Hypothalamus (tissue), 51 donors: ENCODE measurements at regions not wholly inside any gene's neighbourhood (a gene's known extent, or its start where the extent isn't known, plus 50 kb on each side); places are given as distances from the start of the nearest gene placed in this dataset.
A peak's percentile ranks its signal among the peaks of the same experiment; 100 is the strongest.

ENCODE experiments used
- DNase-seq, 51 donors: peaks; one replicate each; lab custom pipeline; 2025; lab: John Stamatoyannopoulos, UW

GRCh38 chr17:79457376-79457775, 153.5 kb downstream of the RBFOX3 start:
- no peak for DNase-seq

DNA sequence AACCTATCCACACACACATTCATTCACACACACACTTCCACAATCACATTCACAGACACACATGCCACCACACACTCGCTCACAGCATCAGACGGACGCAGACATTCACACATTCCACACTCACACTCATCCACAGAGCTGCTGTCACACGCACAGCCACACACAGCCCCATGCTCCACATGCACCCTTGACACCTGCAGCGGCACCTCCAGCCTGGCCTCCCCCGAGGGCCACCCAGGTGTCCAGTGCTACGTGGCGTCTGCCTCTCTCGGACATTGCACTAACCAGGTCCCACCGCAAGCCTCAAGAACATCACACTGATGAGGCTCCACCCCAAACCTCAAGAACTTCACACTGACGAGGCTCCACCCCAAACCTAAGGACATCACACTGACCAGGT, 155.2 kb downstream of the RBFOX3 start:
- DNase-seq, result no peak

DNA sequence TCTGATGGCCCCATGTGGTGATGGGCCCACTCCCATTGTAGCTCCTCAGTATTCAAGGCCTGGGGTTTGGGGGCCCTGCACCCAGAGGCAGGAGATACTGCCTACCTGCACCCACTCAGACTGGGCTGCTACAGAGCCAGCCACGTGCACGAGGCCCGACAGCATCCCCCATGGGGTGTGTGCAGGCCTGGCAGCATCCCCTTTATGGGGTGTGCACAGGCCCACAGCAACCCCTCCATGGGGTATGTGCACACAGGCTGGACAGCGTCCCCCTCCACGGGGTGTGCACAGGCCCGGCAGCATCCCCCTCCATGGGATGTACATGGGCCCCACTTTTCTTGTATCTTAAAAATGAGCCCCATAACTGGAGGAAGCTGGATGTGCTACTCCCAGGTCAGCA, 156.0 kb downstream of the RBFOX3 start:
- no peak for DNase-seq

GRCh38 chr17:79453481-79453880, 157.4 kb downstream of the RBFOX3 start:
- no peak for DNase-seq

DNA sequence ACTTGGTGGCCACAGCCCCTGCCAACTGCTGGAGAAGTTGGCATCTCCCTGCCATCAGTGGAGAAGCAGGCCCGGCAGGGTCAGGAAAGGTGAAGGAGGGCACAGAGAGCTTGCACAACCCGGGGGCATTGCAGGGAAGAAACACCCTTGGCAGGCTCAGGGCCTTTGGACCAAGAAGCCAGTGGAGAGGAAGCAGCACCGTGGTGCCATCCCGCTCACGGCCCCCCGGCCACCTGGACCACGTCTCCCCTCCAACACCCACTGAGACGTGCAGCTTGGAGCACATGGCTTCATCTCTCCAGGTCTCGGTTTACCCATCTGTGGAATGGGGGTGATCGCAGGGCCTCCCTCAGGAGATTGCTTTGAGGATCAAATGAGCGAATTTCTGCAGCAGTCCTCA, 158.1 kb downstream of the RBFOX3 start:
- no peak for DNase-seq

GRCh38 chr17:79451167-79451566, 159.7 kb downstream of the RBFOX3 start:
- no peak for DNase-seq

GRCh38 chr17:79446399-79447009, 164.3 kb downstream of the RBFOX3 start:
- peak in 1 of 51 donors; percentile 15 for DNase-seq

DNA sequence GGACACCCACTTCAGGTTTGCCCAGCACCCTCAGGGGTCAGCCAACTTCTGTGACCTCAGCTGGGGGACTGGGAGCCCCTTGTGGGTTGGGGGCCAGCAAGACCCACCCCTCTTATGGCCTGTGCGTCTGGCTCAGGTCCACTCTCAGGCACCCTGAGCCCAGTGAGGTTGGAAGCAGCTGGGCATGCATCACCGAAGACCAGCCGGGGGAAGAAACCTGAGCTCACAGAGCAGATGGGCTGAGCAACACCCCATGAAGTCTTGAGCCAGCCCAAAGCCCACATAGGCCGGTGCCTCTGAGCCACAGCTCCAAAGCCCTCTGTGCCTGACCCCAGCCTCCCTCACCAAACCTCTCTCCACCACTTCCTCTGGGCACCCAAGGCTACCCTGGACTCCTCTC, 166.7 kb downstream of the RBFOX3 start:
- DNase-seq, result no peak

DNA sequence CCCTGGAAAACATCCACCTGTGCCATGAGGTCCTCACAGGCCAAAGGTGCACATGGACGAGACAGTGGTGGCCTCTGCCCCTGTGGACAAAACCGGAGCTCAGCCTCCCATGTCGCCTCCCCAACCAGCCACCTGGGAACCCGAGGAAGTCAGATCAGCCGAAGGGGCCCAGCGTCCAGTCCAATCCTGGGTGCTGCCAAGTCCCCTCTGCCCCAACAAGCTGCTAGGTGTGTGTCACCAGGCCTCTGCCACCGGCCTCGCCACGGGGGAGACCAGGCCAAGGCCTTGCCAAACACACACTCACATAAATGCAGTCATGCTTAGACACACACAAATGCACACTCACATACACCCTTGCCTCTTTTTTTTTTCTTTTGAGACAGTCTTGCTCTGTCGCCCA, 167.8 kb downstream of the RBFOX3 start:
- DNase-seq, result no peak

GRCh38 chr17:79441356-79442160, 169.3 kb downstream of the RBFOX3 start:
- no peak for DNase-seq

GRCh38 chr17:79440251-79440650, 170.6 kb downstream of the RBFOX3 start:
- DNase-seq, result no peak

DNA sequence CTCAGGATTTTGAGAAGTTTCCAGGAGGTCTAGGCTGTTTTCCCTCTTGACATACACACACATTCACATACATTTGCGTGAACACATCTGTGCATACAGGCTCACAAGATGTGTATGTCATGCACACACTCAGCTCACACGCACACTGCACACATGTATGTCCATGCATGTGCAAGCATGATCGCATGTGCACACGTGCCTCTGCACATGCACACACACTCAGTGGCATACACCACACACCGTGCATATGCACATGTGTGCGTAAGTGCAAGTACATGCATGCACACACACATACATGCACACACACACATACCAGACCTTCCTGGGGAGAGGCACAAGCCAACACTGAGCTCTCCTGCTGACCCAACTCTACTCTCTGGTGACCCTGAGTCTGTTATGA, 171.4 kb downstream of the RBFOX3 start:
- DNase-seq, result no peak

DNA sequence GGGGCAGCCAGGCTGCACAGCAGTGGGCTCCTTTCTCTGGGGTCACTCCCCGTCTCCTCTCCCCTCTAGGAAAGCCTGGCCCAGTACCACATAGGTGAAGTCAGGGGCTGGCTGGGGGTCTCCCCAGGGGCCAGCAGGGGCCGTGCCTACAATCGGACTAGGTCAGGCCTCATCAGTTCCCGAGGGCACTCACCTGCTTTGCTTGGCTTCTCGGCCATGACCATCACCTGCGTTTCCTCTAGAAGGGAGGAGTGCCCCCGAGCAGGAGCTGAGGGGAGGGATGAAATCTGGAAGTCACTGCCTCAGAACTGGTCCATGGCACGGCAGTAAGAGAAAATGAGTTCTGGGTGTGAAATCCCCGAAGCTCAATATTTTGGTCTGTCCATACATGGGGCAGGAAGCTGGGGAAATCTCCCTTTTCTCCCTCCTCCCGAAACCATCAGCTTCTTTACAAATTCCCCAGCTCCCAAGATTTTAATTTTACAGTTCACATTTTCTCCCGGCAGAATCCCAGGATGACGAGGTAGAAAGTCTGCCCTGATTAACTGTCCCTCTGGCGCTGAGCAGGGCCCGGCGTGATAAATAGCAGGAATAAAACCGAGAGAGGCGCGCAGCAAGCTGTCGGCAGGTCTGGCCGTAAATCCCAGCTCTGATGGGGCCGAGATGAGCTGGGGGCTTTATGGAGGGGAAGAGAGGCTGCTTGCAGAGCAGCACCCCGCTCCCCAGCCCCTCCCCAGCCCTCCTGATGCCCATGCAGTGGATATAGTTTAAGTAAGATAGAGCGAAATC, 172.1 kb downstream of the RBFOX3 start:
- no peak for DNase-seq

DNA sequence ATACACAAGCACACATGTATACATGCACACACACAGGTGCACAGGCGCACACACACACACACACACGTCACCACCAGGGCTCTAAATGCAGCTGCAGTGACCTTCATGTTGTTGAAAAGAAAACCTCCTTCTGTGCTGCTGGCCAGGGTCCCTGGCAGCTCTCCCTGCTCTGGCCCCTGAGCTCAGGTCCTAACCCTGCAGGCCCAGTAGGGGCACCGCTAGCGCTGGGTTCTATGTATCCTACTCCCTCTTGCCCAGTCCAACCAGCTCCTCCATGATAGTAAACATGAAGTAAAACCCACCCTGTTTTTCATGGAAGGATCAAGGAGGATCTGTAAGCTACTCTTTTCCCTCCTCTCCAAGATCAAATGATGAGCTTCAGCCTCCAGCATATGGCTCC, 172.8 kb downstream of the RBFOX3 start:
- no peak for DNase-seq

DNA sequence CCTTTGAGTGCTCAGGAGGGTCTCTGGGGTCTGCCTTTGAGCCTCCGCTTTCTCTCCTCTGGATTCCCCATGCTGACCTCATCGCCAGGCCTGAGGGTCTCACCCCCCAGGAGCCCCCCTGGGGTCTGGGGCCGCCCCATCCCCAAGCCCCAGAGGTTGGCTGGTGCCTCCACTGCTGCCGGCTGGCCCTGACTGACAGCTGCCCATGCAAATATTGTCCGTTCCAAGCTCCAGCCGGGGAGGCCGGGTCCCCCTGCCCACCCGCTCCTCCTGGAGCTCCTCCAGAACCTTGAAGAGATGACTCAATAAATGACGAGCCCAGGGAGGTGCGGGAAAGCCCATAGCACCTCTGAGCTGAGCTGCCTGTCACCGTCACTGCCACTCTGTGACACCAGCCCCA, 173.8 kb downstream of the RBFOX3 start:
- DNase-seq, result no peak

DNA sequence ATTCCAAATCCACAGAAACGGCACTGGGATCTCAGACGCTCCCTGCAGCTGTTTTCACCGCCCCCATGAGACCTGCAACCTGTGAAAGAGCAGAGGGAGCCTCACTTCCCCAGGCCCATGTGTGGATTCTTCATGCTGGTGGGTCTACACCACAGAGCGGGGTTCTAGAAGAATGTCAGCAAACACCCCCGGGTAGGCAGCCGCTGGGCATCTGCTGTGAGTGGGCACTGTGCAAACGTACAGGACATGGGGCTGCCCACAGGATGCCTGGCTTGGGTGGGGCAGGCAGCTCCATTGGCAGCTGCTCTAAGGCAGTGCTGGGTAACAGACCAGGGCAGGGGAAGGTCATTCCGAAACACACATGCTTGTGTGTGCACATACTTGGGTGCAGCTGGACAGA, 174.9 kb downstream of the RBFOX3 start:
- DNase-seq, result no peak

- DNase-seq, result peak in 1 of 51 donors; percentile 6
These were observed 175.6 kb downstream of the RBFOX3 start for GRCh38 chr17:79435296-79435695.

DNA sequence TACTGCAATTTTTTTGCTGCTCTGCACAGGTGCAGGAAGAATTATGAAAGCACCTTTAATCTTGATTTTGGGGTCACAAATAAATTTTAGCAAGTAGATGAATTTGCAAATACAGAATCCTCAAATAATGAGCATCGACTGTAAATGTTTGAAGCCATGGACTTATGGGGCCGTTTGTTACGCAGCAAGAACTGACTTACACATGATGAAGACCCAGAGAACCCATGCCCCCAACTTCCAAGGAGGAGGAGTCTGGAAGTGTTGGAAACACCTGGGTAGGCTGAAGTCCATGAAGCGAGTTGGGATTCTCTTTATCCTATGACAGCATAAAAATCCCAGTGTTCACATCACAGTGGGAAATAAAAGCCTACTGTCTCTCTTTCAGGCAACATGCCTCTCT, 176.6 kb downstream of the RBFOX3 start:
- DNase-seq, result no peak

DNA sequence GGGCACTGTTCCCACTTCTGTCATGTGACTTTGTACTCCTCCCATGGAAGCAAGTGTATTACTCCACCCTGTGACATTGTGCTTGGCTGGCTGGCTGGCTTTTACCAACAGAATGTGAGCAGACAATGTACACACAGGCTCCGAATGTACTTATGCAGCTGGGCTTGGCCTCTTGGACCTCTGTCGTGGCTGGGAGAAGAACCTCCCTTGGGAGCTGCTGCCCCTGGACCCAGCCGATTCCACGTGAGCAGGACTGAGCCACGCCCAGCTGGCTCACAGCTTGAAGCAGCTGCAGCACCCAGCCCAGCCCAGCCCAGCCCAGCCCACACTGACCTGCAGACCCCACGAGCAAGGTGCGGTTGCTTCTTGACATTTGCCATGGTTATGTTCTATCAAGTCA, 177.5 kb downstream of the RBFOX3 start:
- no peak for DNase-seq

- DNase-seq, result no peak
These were observed 179.7 kb downstream of the RBFOX3 start for GRCh38 chr17:79431175-79431574.

- DNase-seq, result no peak
These were observed 180.9 kb downstream of the RBFOX3 start for GRCh38 chr17:79429864-79430494.
